Endometrium (tissue), 2 donors: ENCODE measurements at regions not wholly inside any gene's neighbourhood (a gene's known extent, or its start where the extent isn't known, plus 50 kb on each side); places are given as distances from the start of the nearest gene placed in this dataset.
A peak's percentile ranks its signal among the peaks of the same experiment; 100 is the strongest.
"Not testable (repeated sequence)": the region's sequence is repeated elsewhere in the genome, so short reads cannot be mapped to it uniquely, and the experiment has no call there.

Experiments used
- FAIRE-seq: peaks from 2 replicates; lab custom pipeline; 2012; peaks lifted over from hg19 to GRCh38; lab: Jason Lieb, UNC
- donor health status: control.
- donor health status: control.

- FAIRE-seq = peak; percentile 87
These were observed 175.6 kb upstream of the MYLIP start for GRCh38 chr6:15953152-15953880.

- FAIRE-seq = peak; percentile 8
These were observed 176.4 kb upstream of the MYLIP start for GRCh38 chr6:15952231-15953151.

- FAIRE-seq = no peak
These were observed 177.8 kb upstream of the MYLIP start for GRCh38 chr6:15950962-15951569.

- FAIRE-seq = no peak
These were observed 178.9 kb upstream of the MYLIP start for GRCh38 chr6:15949982-15950381.

GRCh38 chr6:15948930-15949900 lies 179.7 kb upstream of the MYLIP start:
- FAIRE-seq = no peak

- FAIRE-seq = no peak
These were observed 181.0 kb upstream of the MYLIP start for GRCh38 chr6:15947923-15948322.

- FAIRE-seq = no peak
These were observed 181.4 kb upstream of the MYLIP start for GRCh38 chr6:15947436-15947835.

- FAIRE-seq = no peak
These were observed 182.0 kb upstream of the MYLIP start for GRCh38 chr6:15946701-15947385.

- no peak for FAIRE-seq
These were observed 183.2 kb upstream of the MYLIP start for GRCh38 chr6:15945593-15946159.

GRCh38 chr6:15943423-15943822 lies 185.5 kb upstream of the MYLIP start:
- FAIRE-seq = no peak

- FAIRE-seq = no peak
These were observed 187.7 kb upstream of the MYLIP start for GRCh38 chr6:15941168-15941567.

- FAIRE-seq = no peak
These were observed 190.8 kb upstream of the MYLIP start for GRCh38 chr6:15938107-15938506.

- no peak for FAIRE-seq
These were observed 191.3 kb upstream of the MYLIP start for GRCh38 chr6:15937602-15938001.

- no peak for FAIRE-seq
These were observed 192.4 kb upstream of the MYLIP start for GRCh38 chr6:15936503-15936902.

GRCh38 chr6:15935661-15936060 lies 193.2 kb upstream of the MYLIP start:
- FAIRE-seq = no peak

GRCh38 chr6:15931697-15932096 lies 197.2 kb upstream of the MYLIP start:
- FAIRE-seq = not testable (repeated sequence)

GRCh38 chr6:15930207-15930606 lies 198.7 kb upstream of the MYLIP start:
- FAIRE-seq = no peak

- FAIRE-seq = no peak
These were observed 199.2 kb upstream of the MYLIP start for GRCh38 chr6:15929685-15930084.

GRCh38 chr6:15927531-15928225 lies 201.2 kb upstream of the MYLIP start:
- no peak for FAIRE-seq

GRCh38 chr6:15926256-15926655 lies 202.6 kb upstream of the MYLIP start:
- no peak for FAIRE-seq
